HG03457 (cell line): ENCODE measurements at regions not wholly inside any gene's neighbourhood (a gene's known extent, or its start where the extent isn't known, plus 50 kb on each side); places are given as distances from the start of the nearest gene placed in this dataset.

ENCODE experiments used
- ATAC-seq: cut with Tn5 transposase; IDR thresholded peaks from one replicate; pipeline ENCODE4 v1.9.1; 2021; ENCODE audit warnings: moderate number of reproducible peaks; ENCODE audit not compliant: unreplicated experiment

DNA sequence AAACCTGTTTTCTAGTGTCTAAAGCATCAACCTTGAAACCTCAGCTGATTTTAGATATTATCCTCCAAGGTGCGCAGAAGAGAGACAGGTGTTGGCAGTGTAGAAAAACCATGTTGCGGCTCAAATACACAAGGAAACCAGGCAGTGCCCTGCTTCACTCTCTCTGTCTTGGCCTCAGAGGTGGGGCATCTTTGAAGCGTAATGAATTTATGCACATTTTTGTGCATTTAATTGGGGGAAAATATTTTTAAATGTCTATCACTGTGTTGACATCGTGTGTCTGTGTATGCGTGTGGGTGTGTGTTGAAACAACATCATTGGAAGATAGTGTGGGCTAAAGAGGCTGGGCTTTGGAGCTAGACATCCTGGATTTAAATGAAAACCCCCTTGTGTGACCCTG lies 334.0 kb upstream of the CHD6 start:
- ATAC-seq, result no peak

GRCh38 chr20:41951615-41952014 lies 333.4 kb upstream of the CHD6 start:
- no peak for ATAC-seq

GRCh38 chr20:41939659-41940058 lies 321.5 kb upstream of the CHD6 start:
- ATAC-seq, result no peak

DNA sequence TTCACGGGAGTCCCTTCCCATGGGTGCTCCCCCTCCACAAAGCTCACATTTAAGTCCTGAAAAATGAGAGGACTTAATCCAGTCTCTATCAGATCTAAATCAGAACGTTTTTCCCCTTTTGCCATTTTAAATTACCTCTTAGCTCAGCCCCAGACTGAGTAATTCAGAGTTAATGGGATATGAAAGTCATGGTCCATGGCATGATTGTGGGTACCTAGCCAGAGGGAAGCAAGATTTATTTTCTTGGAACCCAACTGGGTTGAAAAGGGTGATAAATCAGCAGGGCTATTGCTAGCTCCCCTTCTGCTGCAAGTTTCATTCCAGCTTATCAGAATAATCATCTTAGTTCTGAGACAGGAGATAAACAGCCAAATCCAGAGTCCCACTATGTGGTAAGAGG lies 320.2 kb upstream of the CHD6 start:
- no peak for ATAC-seq

GRCh38 chr20:41935259-41935791 lies 317.1 kb upstream of the CHD6 start:
- no peak for ATAC-seq

GRCh38 chr20:41932431-41932830 lies 314.3 kb upstream of the CHD6 start:
- ATAC-seq, result no peak

GRCh38 chr20:41927655-41928054 lies 309.5 kb upstream of the CHD6 start:
- no peak for ATAC-seq

GRCh38 chr20:41927189-41927588 lies 309.0 kb upstream of the CHD6 start:
- ATAC-seq, result no peak

DNA sequence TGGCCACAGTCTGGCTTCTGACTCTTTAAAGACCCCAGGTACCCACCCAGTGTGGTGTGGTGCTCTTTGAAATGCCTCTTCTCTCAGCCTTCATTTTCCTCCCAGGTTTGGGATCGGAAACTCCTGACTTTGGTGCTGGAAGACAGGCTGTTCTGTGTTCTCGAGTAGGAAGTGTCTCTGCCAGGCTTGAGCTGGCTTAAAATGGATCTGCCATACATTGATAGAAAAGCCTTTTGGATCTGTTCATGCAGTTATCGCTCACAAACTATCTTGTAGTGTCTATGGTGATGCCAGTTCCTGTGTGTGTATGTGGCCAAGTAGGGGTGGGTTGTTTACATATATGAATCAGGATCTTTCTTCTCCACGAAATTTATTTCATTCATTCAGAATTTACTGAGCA lies 307.3 kb upstream of the CHD6 start:
- no peak for ATAC-seq

GRCh38 chr20:41923624-41924023 lies 305.4 kb upstream of the CHD6 start:
- ATAC-seq, result no peak

DNA sequence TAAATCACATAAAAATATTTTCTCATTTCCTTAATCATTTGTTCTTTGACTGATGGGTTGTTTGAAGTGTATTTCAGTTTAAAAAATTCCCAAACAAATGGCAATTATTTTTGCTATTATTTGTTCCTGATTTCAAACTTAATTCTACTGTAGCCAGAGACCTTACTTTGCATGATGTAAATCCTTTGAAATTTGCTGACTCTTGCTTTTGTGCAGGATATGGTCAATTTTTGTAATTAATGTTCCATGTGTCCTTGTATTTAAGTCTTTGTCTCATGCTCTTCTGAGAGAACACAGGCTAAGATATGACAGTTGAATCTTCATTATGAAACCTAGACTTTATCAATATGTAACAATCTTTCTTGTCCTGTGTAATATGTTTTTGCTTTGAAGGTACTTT lies 295.0 kb upstream of the CHD6 start:
- no peak for ATAC-seq

DNA sequence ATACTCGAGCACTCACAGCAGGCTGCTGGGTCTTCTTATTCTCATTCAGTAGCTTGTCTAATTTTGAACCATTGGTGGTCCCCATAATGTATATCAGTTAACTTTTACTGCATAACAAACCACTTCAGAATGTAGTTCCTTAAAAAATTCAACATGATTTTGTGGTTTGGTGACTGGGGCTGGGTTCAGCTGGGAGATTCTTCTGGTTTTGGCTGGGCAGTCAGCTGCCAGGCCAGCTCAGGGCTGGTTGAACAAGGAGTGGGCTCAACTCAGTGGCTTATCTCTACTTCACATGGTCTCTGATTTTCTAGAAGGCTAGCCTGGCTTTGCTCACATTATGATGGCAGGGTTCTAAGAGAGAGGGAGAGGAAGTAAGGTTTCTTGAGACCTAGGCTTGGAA lies 292.4 kb upstream of the CHD6 start:
- ATAC-seq, result no peak

DNA sequence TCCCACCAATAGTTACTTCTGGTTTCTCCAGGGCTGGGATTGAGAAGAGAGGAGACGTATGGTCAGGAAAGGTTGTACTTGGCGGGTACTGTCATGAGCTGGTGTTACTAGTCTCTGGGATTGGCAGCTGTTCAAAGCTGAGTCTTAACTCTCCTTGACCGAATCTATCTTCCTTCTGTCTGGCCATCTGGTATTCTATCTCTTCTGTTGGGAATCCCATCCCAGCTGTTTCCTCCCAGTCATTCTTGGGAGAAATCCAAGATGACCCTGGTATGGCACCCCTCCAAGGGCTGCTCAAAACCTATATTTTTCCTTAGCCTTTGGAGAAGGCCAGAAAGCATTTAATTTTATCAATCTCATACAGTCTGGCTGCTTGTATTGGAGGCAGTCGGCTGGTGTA lies 287.0 kb upstream of the CHD6 start:
- no peak for ATAC-seq

DNA sequence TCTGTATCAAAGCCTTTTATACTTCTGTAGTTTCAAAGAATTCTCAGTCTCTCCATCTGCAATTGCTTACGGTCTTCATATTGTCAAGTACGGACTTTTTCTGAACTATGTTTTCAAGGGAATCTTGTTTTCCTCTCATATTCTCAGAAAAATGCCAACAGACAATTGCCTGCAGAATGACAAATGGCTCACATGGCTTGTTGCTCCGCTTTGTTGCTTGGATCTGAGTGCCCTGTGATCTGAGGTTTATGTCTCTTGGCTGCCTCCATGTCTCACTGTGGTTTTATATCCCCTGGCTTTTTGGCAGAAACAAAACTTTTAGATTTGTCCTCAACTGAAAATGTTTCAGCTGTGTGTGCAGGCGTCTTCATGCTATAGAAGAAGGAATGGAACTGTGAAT lies 285.4 kb upstream of the CHD6 start:
- no peak for ATAC-seq

- no peak for ATAC-seq
Measured at GRCh38 chr20:41902346-41902745, 284.2 kb upstream of the CHD6 start.

GRCh38 chr20:41900201-41900691 lies 282.1 kb upstream of the CHD6 start:
- ATAC-seq, result no peak

- ATAC-seq, result no peak
Measured at GRCh38 chr20:41897708-41898107, 279.5 kb upstream of the CHD6 start.

DNA sequence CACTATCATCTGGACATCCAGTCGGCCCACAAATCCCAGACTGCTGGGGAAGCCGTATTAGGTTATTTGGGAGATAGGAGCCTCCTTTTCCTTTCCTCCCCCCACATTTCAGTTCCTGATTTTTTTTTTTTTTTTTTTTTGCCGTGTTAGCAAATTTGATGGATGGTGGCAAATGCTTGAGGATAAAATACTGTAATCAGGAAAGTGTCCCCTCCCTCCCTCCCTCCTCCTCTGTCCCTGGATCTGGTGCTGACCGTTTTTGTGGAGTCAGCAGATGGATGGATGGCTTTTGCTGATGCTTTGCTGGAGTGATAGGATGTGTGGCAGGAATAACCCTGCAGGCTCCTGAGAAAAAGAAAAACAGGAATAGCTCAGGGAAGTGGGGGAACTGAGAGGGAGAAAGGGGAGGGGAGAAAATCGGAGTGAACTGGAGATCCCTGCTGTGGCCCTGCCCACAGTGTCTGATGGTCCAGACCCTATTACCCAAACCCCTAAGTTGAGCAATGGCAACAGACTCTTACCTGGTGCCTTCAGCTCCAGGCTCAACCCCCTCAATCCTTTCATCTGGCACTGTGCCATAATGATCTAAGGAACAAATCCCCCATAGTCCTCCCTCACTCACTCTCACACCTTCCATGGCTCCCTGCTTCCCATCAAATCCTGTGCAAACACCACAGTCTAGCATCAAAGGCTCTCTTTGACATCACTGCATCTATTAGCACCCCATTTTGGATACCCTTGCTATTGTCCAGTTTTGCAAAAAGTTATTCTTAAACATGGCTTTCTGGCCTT lies 277.3 kb upstream of the CHD6 start:
- ATAC-seq, result no peak

- ATAC-seq, result no peak
Measured at GRCh38 chr20:41894255-41894963, 276.2 kb upstream of the CHD6 start.

DNA sequence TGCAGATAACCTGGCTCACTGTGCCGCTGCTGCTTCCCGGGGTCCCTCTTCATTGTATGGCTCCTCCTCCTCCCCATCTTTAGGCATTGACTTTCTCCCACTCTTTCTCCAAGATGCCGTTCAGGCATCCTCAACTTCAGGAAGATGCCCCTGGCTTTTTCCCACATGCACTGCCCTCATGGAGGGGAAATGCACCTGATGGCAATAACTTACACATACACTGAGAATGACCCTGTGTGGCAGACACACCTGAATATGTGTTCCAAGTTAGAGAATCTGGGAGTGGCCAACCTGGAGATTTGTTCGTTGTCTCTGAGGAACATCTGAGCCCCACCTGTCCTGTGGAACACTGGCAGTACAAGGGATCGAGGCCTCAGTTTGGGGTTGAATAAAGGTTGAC lies 273.9 kb upstream of the CHD6 start:
- no peak for ATAC-seq

GRCh38 chr20:41889844-41890224 lies 271.7 kb upstream of the CHD6 start:
- no peak for ATAC-seq
